ENCODE measurements at regions not wholly inside any gene's neighbourhood (a gene's known extent, or its start where the extent isn't known, plus 50 kb on each side); places are given as distances from the start of the nearest gene placed in this dataset.

DNA sequence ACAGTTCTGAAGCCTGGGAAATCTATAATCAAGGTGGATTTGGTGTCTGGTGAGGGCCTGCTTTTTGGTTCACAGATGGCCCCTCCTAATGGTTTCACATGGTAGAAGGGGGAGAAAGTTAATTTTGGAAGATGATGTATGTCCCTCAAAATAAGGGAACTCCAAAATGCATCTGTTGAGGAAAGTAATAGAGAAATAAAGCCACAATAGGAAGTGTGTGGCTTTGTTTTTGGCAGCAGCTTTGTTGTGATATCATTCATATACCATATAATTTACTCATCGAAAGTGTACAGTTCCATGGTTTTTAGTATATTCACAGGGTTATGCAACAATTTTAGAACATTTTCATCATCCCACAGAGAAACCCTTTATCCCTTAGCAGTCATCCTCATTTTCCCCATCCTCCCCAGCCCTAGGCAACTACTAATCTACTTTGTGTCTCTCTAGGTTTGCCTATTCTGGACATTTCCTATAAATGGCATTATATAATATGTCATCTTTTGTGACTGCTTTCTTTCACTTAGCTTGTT is 274.0 kb upstream of the FAM98A start:
- no peak for FAIRE-seq
- TF ChIP-seq CTCF (IDR thresholded peaks at IDR 0.05; ENCODE audit: insufficient read depth, low read length, severe bottlenecking), result no peak
- no peaks in the 10 kb centered on the region for H3K36me3 ChIP-seq (ENCODE audit: control insufficient read depth, insufficient read depth, low read length)

GRCh38 chr2:33859811-33860461 is 260.8 kb upstream of the FAM98A start:
- DNase-seq (ENCODE audit: low read depth), result no peak
- Histone ChIP-seq H3K27me3 (ENCODE audit: control insufficient read depth, insufficient read depth, low read length) (no peaks in the 10 kb centered on the region), H3K36me3 (ENCODE audit: control insufficient read depth, insufficient read depth, low read length) (no peaks in the 10 kb centered on the region), H3K4me3 (ENCODE audit: low read depth, low read length) (no peak overlapping the region)
- no peak for TF ChIP-seq CTCF (IDR thresholded peaks at IDR 0.05; ENCODE audit: insufficient read depth, low read length, severe bottlenecking)
- FAIRE-seq, result no peak

More for the DNA sequence above, 274.0 kb upstream of the FAM98A start:
- H3K4me3 ChIP-seq (ENCODE audit: low read depth, low read length), result no peak overlapping the region
- no peak for DNase-seq (ENCODE audit: low read depth)
- no peaks in the 10 kb centered on the region for H3K27me3 ChIP-seq (ENCODE audit: control insufficient read depth, insufficient read depth, low read length)

GRCh38 chr2:33859176-33859575 is 260.1 kb upstream of the FAM98A start:
- TF ChIP-seq CTCF (IDR thresholded peaks at IDR 0.05; ENCODE audit: insufficient read depth, low read length, severe bottlenecking), result no peak
- DNase-seq (ENCODE audit: low read depth) (no peak), FAIRE-seq (no peak)
- no peak overlapping the region for H3K4me3 ChIP-seq (ENCODE audit: low read depth, low read length)
- H3K36me3 ChIP-seq (ENCODE audit: control insufficient read depth, insufficient read depth, low read length), result no peaks in the 10 kb centered on the region
- no peaks in the 10 kb centered on the region for H3K27me3 ChIP-seq (ENCODE audit: control insufficient read depth, insufficient read depth, low read length)

- Histone ChIP-seq H3K4me3 (ENCODE audit: low read depth, low read length) (no peak overlapping the region), H3K27me3 (ENCODE audit: control insufficient read depth, insufficient read depth, low read length) (no peaks in the 10 kb centered on the region), H3K36me3 (ENCODE audit: control insufficient read depth, insufficient read depth, low read length) (no peaks in the 10 kb centered on the region)
- no peak for TF ChIP-seq CTCF (IDR thresholded peaks at IDR 0.05; ENCODE audit: insufficient read depth, low read length, severe bottlenecking)
- FAIRE-seq (no peak), DNase-seq (ENCODE audit: low read depth) (peak; percentile 82)
Observed at GRCh38 chr2:33848486-33848885, 249.4 kb upstream of the FAM98A start.

DNA sequence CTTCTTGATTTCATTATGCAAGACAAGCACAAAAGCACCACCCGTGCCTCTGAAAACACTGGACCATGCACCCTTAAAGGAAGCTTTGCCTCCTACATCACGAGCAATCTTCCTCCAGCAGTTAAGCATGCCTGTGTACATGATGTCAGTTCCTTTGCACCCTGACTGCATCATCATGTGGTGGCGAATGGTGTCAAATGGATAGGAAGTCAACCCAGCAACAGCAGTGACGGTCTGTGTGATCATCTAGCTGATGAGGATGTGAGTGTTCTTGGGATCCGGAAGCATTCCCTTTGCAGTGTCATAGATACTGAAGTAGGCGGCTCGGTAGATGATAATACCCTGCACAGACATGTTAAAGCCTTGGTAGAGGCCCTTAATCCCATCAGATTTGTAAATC is 240.7 kb upstream of the FAM98A start:
- Histone ChIP-seq H3K27me3 (ENCODE audit: control insufficient read depth, insufficient read depth, low read length) (no peaks in the 10 kb centered on the region), H3K4me3 (ENCODE audit: low read depth, low read length) (no peak overlapping the region), H3K36me3 (ENCODE audit: control insufficient read depth, insufficient read depth, low read length) (no peaks in the 10 kb centered on the region)
- FAIRE-seq (peak; percentile 23), DNase-seq (ENCODE audit: low read depth) (no peak)
- TF ChIP-seq CTCF (IDR thresholded peaks at IDR 0.05; ENCODE audit: insufficient read depth, low read length, severe bottlenecking), result no peak

GRCh38 chr2:33836628-33837027 is 237.5 kb upstream of the FAM98A start:
- H3K27me3 ChIP-seq (ENCODE audit: control insufficient read depth, insufficient read depth, low read length), result no peaks in the 10 kb centered on the region
- no peaks in the 10 kb centered on the region for H3K36me3 ChIP-seq (ENCODE audit: control insufficient read depth, insufficient read depth, low read length)
- DNase-seq (ENCODE audit: low read depth) (no peak), FAIRE-seq (no peak)
- no peak for TF ChIP-seq CTCF (IDR thresholded peaks at IDR 0.05; ENCODE audit: insufficient read depth, low read length, severe bottlenecking)
- no peak overlapping the region for H3K4me3 ChIP-seq (ENCODE audit: low read depth, low read length)
